ENCODE measurements at regions not wholly inside any gene's neighbourhood (a gene's known extent, or its start where the extent isn't known, plus 50 kb on each side); places are given as distances from the start of the nearest gene placed in this dataset.
"Not testable (repeated sequence)": the region's sequence is repeated elsewhere in the genome, so short reads cannot be mapped to it uniquely, and the experiment has no call there.

DNA sequence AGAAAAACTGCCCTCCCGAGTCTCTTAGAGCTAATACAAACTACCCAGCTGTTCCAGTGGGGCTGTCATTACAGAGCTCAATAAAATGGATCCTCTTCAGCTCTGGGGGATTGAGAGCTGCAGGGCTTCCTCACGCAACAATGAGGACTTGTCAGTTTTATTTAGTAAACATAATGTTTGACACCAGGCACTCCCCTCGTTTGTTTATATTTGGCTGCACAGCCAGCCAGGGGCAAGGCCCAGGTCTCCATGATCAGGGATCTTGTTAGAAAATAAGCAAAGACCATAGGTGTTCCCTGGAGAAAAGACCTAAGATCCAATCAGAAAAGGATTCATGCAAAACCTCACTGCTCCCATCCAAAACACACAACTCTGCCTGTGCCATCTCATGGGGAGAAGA, 158.2 kb downstream of the C1D start:
- TF ChIP-seq ZNF8 (CRISPR knock-in tag; IDR thresholded peaks at IDR 0.05): no peak
- TF ChIP-seq ZNF565 (CRISPR knock-in tag; conservative IDR thresholded peaks at IDR 0.05; ENCODE audit: low read depth): no peak
- TF ChIP-seq PPARA (CRISPR knock-in tag; IDR thresholded peaks at IDR 0.05; ENCODE audit: borderline replicate concordance): no peak
- ATAC-seq: no peak

- no peak for TF ChIP-seq PPARA (CRISPR knock-in tag; IDR thresholded peaks at IDR 0.05; ENCODE audit: borderline replicate concordance)
- TF ChIP-seq, protein P1, sequence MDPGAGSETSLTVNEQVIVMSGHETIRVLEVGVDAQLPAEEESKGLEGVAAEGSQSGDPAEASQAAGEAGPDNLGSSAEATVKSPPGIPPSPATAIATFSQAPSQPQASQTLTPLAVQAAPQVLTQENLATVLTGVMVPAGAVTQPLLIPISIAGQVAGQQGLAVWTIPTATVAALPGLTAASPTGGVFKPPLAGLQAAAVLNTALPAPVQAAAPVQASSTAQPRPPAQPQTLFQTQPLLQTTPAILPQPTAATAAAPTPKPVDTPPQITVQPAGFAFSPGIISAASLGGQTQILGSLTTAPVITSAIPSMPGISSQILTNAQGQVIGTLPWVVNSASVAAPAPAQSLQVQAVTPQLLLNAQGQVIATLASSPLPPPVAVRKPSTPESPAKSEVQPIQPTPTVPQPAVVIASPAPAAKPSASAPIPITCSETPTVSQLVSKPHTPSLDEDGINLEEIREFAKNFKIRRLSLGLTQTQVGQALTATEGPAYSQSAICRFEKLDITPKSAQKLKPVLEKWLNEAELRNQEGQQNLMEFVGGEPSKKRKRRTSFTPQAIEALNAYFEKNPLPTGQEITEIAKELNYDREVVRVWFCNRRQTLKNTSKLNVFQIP (CRISPR knock-in tag; IDR thresholded peaks at IDR 0.05; ENCODE audit: borderline replicate concordance, low read depth): no peak
- no peak for TF ChIP-seq CSDC2 (CRISPR knock-in tag; IDR thresholded peaks at IDR 0.05)
- TF ChIP-seq GLIS3 (CRISPR knock-in tag; IDR thresholded peaks at IDR 0.05): no peak
- TF ChIP-seq, protein P2, sequence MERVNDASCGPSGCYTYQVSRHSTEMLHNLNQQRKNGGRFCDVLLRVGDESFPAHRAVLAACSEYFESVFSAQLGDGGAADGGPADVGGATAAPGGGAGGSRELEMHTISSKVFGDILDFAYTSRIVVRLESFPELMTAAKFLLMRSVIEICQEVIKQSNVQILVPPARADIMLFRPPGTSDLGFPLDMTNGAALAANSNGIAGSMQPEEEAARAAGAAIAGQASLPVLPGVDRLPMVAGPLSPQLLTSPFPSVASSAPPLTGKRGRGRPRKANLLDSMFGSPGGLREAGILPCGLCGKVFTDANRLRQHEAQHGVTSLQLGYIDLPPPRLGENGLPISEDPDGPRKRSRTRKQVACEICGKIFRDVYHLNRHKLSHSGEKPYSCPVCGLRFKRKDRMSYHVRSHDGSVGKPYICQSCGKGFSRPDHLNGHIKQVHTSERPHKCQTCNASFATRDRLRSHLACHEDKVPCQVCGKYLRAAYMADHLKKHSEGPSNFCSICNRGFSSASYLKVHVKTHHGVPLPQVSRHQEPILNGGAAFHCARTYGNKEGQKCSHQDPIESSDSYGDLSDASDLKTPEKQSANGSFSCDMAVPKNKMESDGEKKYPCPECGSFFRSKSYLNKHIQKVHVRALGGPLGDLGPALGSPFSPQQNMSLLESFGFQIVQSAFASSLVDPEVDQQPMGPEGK (CRISPR knock-in tag; IDR thresholded peaks at IDR 0.05; ENCODE audit: borderline replicate concordance): no peak
- ATAC-seq: no peak
Observed at GRCh38 chr2:67904966-67905365, 157.8 kb downstream of the C1D start.

GRCh38 chr2:67906547-67906946, 156.3 kb downstream of the C1D start:
- not testable (repeated sequence) for ATAC-seq

DNA sequence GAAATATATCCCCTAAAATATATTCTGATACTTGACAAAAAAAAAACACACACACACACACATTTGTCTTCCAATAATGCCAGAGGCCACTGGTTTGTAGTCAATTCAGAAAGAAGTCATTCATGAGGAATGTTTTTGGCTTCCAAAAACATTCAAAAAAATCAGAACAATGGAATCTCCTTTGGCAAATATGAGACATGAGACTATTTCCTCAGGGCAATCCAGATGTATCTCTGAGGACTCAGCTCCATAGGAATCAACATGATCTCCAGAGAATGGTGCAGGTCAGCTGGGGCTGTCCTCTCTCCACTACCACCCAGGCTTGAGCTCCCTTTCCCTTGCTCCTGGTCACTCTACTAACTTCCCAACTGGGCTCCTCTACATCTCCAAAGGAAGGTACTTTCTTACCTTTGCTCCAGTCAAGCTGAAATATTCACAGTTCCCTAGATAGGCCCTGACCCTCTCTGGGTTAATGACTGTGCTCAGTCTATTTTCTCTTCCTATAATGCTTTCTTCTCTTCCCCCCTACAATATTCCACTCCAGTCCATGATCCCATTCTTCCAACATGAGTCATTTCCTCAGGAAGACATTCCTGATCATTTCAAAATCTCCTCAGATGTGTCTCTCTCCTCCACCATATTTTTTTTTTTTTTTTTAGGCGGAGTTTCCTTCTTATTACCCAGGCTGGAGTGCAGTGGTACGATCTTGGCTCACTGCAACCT, 145.3 kb downstream of the C1D start:
- peak; percentile 41; the same call in 1 of the 2 replicates for TF ChIP-seq ISL1 (CRISPR knock-in tag; IDR thresholded peaks at IDR 0.05)
- TF ChIP-seq TCF4 (CRISPR knock-in tag; IDR thresholded peaks at IDR 0.05; ENCODE audit: borderline replicate concordance): no peak
- no peak for TF ChIP-seq ESRRG (CRISPR knock-in tag; IDR thresholded peaks at IDR 0.05)
- ATAC-seq: peak; percentile 93

DNA sequence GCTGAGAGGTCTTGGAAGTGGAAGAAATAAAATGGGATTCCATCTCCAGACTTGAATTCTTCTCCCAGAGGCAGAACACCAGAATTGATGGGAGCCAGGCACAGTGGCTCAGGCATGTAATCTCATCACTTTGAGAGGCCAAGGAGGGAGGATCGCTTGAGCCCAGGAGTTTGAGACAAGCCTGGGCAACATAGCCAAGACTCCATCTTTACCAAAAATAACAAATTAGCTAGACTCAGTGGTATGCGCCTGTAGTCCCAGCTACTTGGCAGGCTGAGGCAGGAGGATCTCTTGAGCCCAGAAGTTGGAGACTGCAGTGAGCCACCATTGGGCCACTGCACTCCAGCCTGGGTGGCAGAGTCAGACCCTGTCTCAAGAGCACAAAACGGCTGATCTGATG, 144.3 kb downstream of the C1D start:
- TF ChIP-seq TSHZ2 (CRISPR knock-in tag; IDR thresholded peaks at IDR 0.05): no peak
- TF ChIP-seq CSDC2 (CRISPR knock-in tag; IDR thresholded peaks at IDR 0.05): no peak
- no peak for TF ChIP-seq ZNF8 (CRISPR knock-in tag; IDR thresholded peaks at IDR 0.05)
- no peak for TF ChIP-seq RARB (CRISPR knock-in tag; IDR thresholded peaks at IDR 0.05)
- TF ChIP-seq SNAI2 (CRISPR knock-in tag; IDR thresholded peaks at IDR 0.05): no peak
- no peak for TF ChIP-seq TCF4 (CRISPR knock-in tag; IDR thresholded peaks at IDR 0.05; ENCODE audit: borderline replicate concordance)
- TF ChIP-seq ISL1 (CRISPR knock-in tag; IDR thresholded peaks at IDR 0.05): no peak
- TF ChIP-seq ZNF565 (CRISPR knock-in tag; conservative IDR thresholded peaks at IDR 0.05; ENCODE audit: low read depth): no peak
- TF ChIP-seq, protein P3, sequence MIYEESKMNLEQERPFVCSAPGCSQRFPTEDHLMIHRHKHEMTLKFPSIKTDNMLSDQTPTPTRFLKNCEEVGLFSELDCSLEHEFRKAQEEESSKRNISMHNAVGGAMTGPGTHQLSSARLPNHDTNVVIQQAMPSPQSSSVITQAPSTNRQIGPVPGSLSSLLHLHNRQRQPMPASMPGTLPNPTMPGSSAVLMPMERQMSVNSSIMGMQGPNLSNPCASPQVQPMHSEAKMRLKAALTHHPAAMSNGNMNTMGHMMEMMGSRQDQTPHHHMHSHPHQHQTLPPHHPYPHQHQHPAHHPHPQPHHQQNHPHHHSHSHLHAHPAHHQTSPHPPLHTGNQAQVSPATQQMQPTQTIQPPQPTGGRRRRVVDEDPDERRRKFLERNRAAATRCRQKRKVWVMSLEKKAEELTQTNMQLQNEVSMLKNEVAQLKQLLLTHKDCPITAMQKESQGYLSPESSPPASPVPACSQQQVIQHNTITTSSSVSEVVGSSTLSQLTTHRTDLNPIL (CRISPR knock-in tag; IDR thresholded peaks at IDR 0.05; ENCODE audit: low read depth): no peak
- TF ChIP-seq, protein P2 (CRISPR knock-in tag; IDR thresholded peaks at IDR 0.05; ENCODE audit: borderline replicate concordance): no peak
- TF ChIP-seq BACH2 (CRISPR knock-in tag; IDR thresholded peaks at IDR 0.05; ENCODE audit: borderline replicate concordance): no peak
- TF ChIP-seq, protein P1 (CRISPR knock-in tag; IDR thresholded peaks at IDR 0.05; ENCODE audit: borderline replicate concordance, low read depth): no peak
- TF ChIP-seq GLIS3 (CRISPR knock-in tag; IDR thresholded peaks at IDR 0.05): no peak
- TF ChIP-seq ESRRG (CRISPR knock-in tag; IDR thresholded peaks at IDR 0.05): no peak
- TF ChIP-seq ARNTL (CRISPR knock-in tag; IDR thresholded peaks at IDR 0.05; ENCODE audit: borderline replicate concordance, low read depth): no peak
- no peak for TF ChIP-seq ZFP3 (CRISPR knock-in tag; IDR thresholded peaks at IDR 0.05)
- no peak for TF ChIP-seq OSR1 (CRISPR knock-in tag; IDR thresholded peaks at IDR 0.05)
- no peak for TF ChIP-seq ZNF70 (CRISPR knock-in tag; IDR thresholded peaks at IDR 0.05)
- no peak for TF ChIP-seq ZFP30 (CRISPR knock-in tag; IDR thresholded peaks at IDR 0.05)
- no peak for TF ChIP-seq CSRNP3 (CRISPR knock-in tag; IDR thresholded peaks at IDR 0.05)

More for the DNA sequence above, 144.3 kb downstream of the C1D start:
- ATAC-seq: no peak
